HL-60 (cell line): ENCODE measurements at regions not wholly inside any gene's neighbourhood (a gene's known extent, or its start where the extent isn't known, plus 50 kb on each side); places are given as distances from the start of the nearest gene placed in this dataset.

Experiments used
- DNase-seq, 2 experiments: peaks; one replicate each; pipeline ENCODE4 v3.0.0-alpha.2; 2010 to 2020; ENCODE audit warnings: low read depth in 1 of 2, low spot score in 1 of 2
- H3K27ac ChIP-seq: fragments of 250-450 bp; sonication (Bioruptor Pico); replicated peaks from 2 replicates; pipeline ENCODE4 v1.5.1; 2020; ENCODE audit warnings: mild to moderate bottlenecking, moderate library complexity
- H3K27me3 ChIP-seq: fragments of 250-450 bp; sonication (Bioruptor Pico); 2 replicates; pipeline ENCODE4 v1.5.1; 2021; ENCODE audit warnings: mild to moderate bottlenecking, moderate library complexity; ENCODE audit not compliant: insufficient read depth, poor library complexity, severe bottlenecking
- H3K4me3 ChIP-seq: replicated peaks from 2 replicates; pipeline ENCODE4 v1.5.1; 2011; ENCODE audit warnings: mild to moderate bottlenecking, control low read depth, low read length; ENCODE audit not compliant: insufficient read depth
- CTCF ChIP-seq: IDR thresholded peaks from one replicate; pipeline ENCODE4 v1.5.1; 2011; ENCODE audit warnings: low read length, control low read depth, inconsistent platforms; ENCODE audit not compliant: insufficient read depth
- GABPA ChIP-seq: IDR thresholded peaks from 2 replicates; pipeline ENCODE4 v1.6.1; 2012; ENCODE audit warnings: low read depth
- POLR2AphosphoS5 ChIP-seq: IDR thresholded peaks from 2 replicates; pipeline ENCODE4 v1.6.1; 2012; ENCODE audit warnings: low read depth
- REST ChIP-seq: IDR thresholded peaks from 2 replicates; pipeline ENCODE4 v1.6.1; 2012; ENCODE audit warnings: low read depth; ENCODE audit not compliant: insufficient replicate concordance
- SPI1 ChIP-seq: IDR thresholded peaks from 2 replicates; pipeline ENCODE4 v1.6.1; 2012; ENCODE audit warnings: low read depth, mild to moderate bottlenecking, borderline replicate concordance

DNA sequence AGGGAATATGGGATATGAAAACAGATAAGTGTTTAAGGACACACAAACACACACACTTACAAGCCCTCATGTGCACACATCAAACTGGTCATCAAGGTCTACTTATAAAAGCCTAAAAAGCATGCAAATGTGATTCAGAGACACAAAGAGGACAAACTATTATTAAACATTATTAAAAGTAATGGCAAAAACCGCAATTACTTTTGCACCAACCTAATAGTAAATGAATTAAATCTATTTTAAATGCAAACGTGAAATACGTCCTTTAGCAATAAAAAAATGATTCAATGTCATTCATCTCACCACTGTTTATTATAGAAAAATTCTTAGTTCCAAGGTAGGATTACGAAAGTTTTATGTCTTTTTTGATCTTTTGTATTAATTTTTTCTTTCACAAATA is 91.1 kb upstream of the ARMCX2 start:
- Histone ChIP-seq H3K4me3 (no peak overlapping the region), H3K27me3 (peaks cover 2% of the 10 kb centered on the region), H3K27ac (no peak overlapping the region)
- TF ChIP-seq REST = no peak
- TF ChIP-seq SPI1 = no peak
- no peak for TF ChIP-seq POLR2AphosphoS5
- TF ChIP-seq CTCF = no peak
- TF ChIP-seq GABPA = no peak
- DNase-seq = no peak

DNA sequence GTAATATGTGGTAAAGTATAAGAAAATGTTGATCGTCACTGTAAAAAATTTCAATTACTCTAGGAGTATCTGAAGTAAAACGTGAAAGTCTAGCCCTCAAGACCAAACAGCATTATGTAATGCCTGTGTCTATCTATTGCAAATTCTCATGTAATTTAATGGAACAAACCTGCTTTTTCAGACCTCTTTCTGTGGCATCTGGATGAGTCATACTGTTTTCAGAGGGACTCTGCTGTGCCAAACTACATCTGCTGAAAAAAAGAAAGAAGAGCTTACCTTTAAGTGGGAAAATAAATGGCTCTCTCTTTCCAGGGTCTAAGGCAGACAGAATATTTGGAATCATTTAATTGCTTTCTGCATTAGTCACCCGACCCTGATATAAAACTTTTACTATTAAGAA is 89.8 kb upstream of the ARMCX2 start:
- peaks cover 2% of the 10 kb centered on the region for H3K27me3 ChIP-seq
- no peak for DNase-seq
- no peak overlapping the region for H3K27ac ChIP-seq
- H3K4me3 ChIP-seq = no peak overlapping the region
- TF ChIP-seq GABPA (no peak), SPI1 (no peak), CTCF (no peak), REST (no peak), POLR2AphosphoS5 (no peak)

DNA sequence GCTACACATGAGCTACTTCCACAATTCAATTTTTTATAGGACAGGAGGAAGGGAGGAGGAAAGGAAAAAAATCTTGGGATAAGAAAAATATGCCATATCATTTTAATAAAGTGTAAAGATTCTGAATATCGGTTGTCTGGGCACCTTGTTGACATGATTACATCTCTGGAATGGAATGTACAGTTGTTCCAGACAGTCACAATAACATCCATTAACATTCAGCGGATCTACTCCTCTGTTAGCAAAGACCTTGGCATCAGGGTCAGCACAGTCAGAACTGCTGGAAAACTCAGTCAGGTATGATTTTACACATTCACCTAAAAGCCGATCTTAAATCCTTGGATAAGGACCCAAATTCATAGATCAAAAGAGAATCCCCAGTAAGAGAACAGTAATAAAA is 85.4 kb upstream of the ARMCX2 start:
- no peaks in the 10 kb centered on the region for H3K27me3 ChIP-seq
- no peak for DNase-seq
- H3K4me3 ChIP-seq = no peak overlapping the region
- TF ChIP-seq REST (no peak), GABPA (no peak), CTCF (no peak), POLR2AphosphoS5 (no peak), SPI1 (no peak)
- H3K27ac ChIP-seq = no peak overlapping the region
